HG03457 (cell line): ENCODE measurements at regions not wholly inside any gene's neighbourhood (a gene's known extent, or its start where the extent isn't known, plus 50 kb on each side); places are given as distances from the start of the nearest gene placed in this dataset.

Source experiments
- ATAC-seq: cut with Tn5 transposase; IDR thresholded peaks from one replicate; pipeline ENCODE4 v1.9.1; 2021; ENCODE audit warnings: moderate number of reproducible peaks; ENCODE audit not compliant: unreplicated experiment

- no peak for ATAC-seq
These were observed 225.0 kb upstream of the GRIP1 start for GRCh38 chr12:66903782-66904396.

- no peak for ATAC-seq
These were observed 226.3 kb upstream of the GRIP1 start for GRCh38 chr12:66905201-66905600.

GRCh38 chr12:66910366-66910974 lies 231.6 kb upstream of the GRIP1 start:
- ATAC-seq: no peak

- ATAC-seq: no peak
These were observed 236.5 kb upstream of the GRIP1 start for GRCh38 chr12:66915306-66915904.

- no peak for ATAC-seq
These were observed 237.3 kb upstream of the GRIP1 start for GRCh38 chr12:66916189-66916588.

- no peak for ATAC-seq
These were observed 240.6 kb upstream of the GRIP1 start for GRCh38 chr12:66919466-66919865.

GRCh38 chr12:66920205-66920604 lies 241.3 kb upstream of the GRIP1 start:
- ATAC-seq: no peak

GRCh38 chr12:66921151-66921550 lies 242.3 kb upstream of the GRIP1 start:
- ATAC-seq: no peak

- ATAC-seq: no peak
These were observed 246.2 kb upstream of the GRIP1 start for GRCh38 chr12:66925083-66925482.

- ATAC-seq: no peak
These were observed 250.2 kb upstream of the GRIP1 start for GRCh38 chr12:66929121-66929520.

GRCh38 chr12:66931091-66931490 lies 252.2 kb upstream of the GRIP1 start:
- no peak for ATAC-seq

GRCh38 chr12:66932126-66932525 lies 253.2 kb upstream of the GRIP1 start:
- no peak for ATAC-seq

- no peak for ATAC-seq
These were observed 255.6 kb upstream of the GRIP1 start for GRCh38 chr12:66934302-66935062.

GRCh38 chr12:66941150-66941549 lies 262.3 kb upstream of the GRIP1 start:
- ATAC-seq: no peak

- ATAC-seq: no peak
These were observed 264.0 kb upstream of the GRIP1 start for GRCh38 chr12:66942741-66943465.

GRCh38 chr12:66944365-66944764 lies 265.5 kb upstream of the GRIP1 start:
- ATAC-seq: no peak

- no peak for ATAC-seq
These were observed 266.4 kb upstream of the GRIP1 start for GRCh38 chr12:66945189-66945817.

- no peak for ATAC-seq
These were observed 268.2 kb upstream of the GRIP1 start for GRCh38 chr12:66947119-66947518.

GRCh38 chr12:66952668-66953067 lies 273.8 kb upstream of the GRIP1 start:
- no peak for ATAC-seq

GRCh38 chr12:66956300-66956699 lies 277.4 kb upstream of the GRIP1 start:
- ATAC-seq: no peak

- ATAC-seq: no peak
These were observed 280.4 kb upstream of the GRIP1 start for GRCh38 chr12:66959276-66959675.
